AG08395 (cell line): ENCODE measurements at regions not wholly inside any gene's neighbourhood (a gene's known extent, or its start where the extent isn't known, plus 50 kb on each side); places are given as distances from the start of the nearest gene placed in this dataset.

Source experiments
- DNase-seq: peaks from one replicate; pipeline ENCODE4 v3.0.0; 2012; ENCODE audit warnings: mixed read lengths, low spot score

DNA sequence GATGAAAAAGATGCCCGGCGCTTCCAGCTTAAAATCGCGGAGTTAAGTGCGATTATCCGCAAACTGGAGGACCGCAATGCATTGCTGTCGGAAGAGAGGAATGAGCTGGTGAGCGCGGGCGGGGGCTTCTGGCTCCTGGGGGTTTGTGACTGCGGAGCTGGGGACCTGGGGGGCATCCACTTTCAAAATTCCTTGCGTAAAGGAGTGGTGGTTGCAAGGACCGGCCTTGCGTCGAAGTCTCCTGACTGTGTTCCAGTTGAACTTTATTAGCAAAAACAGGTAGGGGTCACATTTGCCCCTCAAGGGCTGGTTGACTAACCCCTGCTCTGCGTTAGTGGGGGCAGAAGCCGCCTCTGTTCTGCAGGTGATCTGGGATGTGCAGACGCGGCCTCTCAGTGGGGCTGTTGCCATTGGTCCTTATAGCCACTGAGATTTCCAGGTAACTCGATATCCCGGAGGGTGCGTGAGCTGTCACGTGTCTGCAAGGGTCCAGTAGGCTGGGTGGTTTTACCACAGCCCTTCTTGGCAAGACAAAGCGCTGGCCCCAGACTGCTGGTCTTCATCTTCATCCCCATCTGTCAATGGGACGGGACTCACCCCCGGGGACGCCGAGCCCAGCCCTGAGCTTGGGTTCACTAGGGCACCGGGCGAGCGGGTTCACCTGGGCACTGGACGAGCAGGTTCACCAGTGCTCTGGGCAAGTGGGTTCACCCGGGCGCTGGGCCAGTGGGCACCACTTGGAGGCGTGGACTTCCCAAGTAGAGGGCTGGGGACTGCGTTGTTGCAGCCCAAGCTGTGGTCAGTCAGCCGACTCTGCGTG lies 51.5 kb upstream of the DPYSL4 start:
- no peak for DNase-seq

- no peak for DNase-seq
These were observed 50.6 kb upstream of the DPYSL4 start for GRCh38 chr10:132136097-132136521.

DNA sequence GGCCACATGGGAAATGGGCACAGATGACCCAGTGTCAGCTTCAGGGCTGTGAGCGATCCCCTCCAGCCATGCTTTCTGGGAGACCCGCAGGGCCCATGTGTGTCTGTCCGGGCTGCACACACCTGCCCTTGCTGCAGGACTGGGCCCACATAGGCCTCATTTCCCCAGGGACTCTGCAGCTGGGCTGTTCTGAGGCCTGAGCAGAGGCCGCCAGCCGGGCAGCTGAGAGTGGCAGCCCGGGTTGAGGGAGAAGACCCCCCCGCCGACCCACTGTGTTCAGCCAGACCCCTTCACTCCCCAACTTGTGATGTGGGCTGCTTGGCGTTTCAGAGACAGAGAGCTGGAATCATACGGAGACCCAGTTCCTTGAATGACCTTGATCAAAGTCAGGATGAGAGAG lies 50.1 kb upstream of the DPYSL4 start:
- no peak for DNase-seq
